HG02642 (cell line): ENCODE measurements at regions not wholly inside any gene's neighbourhood (a gene's known extent, or its start where the extent isn't known, plus 50 kb on each side); places are given as distances from the start of the nearest gene placed in this dataset.

Source experiments
- ATAC-seq: cut with Tn5 transposase; IDR thresholded peaks from one replicate; pipeline ENCODE4 v1.9.1; 2021; ENCODE audit warnings: mild to moderate bottlenecking; ENCODE audit not compliant: unreplicated experiment, poor library complexity

DNA sequence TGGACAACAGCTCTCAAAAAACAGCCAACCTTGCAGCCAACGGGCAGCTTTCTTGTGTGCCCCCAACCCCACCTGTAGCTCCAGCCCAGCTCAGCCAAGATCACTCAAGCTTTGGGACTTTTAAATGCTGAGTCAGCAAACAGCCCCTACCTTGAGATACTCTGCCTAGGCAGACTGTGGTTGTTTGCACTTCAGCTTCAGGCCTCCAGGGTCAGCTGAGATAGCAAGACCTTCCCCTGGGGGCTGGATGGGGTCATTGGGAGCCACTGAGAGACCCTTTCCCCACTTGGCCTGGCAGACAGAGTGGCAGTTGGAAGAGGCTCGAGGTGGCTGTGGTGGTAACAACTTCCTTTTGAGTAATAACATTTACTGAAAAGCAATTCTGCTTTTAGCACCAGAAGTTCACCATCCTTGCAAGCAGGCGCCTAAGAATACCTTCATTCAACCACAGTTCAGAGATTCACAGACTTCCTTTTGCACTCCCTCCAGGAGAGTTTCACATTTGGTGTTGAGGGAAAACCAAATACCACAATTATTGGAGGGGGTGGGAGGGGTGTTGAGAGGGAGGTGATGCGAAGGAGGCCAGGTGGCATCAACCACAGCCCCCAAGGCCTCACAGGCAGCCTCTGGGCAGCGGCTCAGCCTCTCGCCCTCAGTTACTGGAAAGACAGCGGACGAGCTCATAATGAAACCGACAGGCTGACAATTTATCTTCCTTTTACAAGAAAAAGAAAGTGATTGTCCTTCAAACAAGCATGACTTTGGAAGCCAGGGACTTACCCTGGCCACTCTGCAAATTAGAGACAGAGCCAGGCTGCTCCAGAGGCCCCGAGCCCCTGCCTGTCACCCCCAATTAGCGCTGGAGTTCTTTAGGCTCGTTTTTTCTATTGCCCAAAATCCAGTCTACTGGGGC, 148.1 kb downstream of the CEBPB start:
- peak; percentile 65 for ATAC-seq

DNA sequence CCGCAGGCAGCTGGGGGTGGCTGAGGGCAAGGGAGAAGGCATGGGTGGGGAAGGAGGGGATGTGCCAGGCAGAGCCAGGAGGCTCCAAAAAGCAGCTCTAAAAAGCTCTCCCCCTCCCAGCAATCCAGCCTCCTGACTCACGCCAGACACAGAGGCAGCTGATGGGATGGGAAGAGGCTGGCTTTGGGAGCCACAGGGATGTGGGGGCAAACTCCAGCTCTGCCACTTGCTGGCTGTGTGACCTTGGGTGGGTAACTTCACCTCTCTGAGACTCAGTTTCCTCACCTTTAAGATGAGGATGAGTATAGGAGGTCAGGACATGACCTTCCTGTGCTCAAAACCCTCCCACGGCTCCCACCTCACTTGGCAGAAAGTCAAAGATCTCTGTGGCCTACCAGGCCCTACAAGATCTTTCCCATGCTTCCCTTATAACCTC, 148.9 kb downstream of the CEBPB start:
- ATAC-seq: no peak

DNA sequence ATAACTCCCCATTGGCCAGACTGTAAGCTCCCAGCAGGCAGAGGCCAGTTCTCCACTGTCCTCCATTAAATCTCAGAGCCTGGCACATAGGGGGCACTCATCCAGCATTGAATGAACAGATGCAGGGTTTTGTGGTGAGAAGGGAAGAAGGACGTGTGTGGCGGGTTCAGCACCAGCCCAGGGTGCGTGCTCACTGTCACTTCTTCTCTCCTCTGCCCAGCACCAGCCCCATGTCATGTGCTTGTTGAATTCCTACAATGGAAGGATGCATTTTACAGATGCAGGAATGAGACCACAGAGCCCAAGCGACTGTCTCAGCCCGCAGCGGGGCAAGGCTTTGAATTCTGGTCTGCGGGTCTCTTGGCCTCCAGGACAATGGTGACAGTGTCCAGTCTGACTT, 149.9 kb downstream of the CEBPB start:
- ATAC-seq: no peak

DNA sequence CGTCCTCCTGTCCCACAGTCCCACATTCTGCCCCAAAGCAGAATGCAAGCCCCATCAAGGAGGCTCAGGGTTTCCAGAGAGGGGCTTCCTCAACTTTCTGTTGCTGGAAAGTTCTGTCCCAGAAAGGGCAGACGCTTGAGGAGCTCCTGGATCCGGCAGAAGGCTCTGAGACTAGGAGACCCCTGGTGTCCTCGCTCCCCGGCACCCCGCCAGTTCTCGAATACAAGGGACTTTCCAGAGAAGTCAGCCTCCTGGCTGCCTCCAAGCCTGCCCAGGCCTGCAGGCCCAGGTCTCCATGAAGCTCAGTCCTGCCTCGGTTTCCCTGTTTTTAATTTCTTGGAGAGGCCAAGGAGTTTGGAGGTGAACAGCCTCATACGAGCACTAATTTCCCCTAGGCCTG, 150.4 kb downstream of the CEBPB start:
- ATAC-seq: no peak

DNA sequence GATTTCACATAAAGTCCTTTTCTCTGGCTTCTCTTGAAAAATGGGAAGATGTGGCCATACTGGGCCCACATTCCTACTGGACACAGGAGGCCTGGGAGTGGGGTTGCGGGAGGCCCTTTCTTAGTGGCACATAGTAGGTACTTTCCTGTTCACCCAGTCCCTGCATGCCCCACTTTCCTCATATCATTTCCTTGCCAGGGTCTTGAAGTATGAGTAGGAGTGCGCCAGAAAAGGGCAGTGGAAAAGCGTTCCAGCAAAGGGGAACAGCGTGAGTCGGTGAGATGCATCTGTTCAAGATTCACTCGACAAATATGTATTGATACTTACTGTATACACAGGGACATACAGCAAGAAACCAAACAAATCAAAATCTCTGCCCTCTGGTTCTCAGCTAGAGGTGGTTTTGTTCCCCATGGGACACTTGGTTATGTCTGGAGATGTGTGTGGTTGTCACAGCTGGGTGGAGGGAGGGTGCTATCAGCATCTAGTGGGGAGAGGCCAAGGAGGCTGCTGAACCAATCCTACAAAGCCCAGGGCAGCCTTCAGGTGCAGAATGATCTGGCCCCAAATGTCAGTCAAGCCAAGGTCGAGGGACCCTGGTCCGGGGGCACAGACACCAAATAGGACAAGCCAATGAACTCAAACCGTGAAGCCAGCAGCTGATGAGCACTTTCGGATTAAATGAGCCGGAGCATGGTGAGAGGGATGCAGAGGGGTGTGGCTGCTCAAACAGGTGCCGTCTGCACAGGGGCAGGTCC, 151.4 kb downstream of the CEBPB start:
- no peak for ATAC-seq

DNA sequence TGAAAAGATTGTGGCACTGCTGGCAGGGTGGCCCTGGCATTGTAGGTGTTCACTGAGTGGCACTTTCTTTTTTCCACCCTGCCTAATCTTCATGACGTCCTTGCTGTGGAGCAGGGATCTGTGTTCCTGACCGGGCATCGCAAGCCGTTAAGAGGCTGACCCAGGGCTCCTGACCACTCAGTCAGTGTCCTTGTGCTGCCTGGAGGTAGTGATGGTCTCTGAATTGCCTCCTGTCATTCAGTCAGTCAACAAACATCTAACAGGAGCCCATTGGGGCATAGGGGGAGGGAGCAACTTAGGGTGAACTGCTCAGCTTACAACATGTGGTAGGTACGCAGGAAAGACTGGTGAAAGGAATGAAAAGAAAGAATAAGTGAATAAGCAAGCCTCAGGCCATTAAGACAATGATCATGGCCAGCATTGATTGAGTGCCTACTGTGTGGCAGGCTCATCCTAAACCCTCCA, 152.0 kb downstream of the CEBPB start:
- ATAC-seq: no peak

DNA sequence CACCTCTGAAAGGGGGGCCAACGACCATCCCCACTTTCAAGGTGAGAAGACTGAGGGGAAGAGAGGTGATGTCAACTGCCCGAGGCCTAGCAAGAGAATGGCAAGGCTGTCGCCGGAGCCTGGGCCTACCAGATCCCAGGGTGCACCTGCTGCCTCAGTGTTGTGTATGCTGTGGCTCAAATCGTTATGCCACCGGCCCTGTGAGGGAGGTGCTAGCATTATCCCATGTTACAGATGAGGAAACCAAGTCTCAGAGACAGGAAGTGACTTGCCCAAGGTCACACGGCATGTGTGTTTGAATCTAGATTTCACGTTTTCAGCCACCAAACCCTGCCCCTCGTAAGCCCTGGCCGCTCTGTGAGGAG, 152.5 kb downstream of the CEBPB start:
- ATAC-seq: no peak

DNA sequence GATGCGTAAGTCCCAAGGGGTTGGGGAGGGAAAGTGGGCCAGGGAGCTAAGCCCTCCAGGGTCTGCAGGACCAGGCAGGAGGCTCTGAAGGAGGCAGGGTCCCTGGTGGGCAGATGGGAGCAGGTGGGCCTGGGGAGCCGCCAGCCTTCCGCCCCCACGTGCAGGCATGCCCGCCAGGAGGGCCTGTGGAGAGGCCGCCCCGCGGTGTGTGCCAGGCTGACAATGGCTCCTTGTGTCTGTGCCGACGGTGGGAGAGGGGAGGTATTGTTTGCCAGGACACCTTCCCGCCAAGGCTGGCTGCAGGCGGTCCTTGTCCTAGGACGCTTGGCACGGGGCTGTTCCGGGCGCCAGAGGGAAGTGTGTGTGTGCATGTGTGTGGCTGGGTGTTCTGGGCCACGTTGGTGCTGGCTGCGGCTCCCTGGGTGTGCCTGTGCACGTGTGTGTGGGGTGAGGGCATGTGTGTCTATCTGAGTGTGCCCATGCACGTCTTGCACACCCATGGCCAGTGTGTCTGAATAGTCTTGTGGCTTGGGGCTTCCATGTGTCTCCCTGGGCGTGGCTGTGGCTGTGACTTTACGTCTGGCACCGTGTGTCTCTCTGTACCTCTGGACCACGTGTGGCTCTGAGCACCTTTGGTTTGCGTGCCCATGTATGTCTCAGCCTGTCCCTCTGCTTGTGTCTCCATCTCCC, 153.0 kb downstream of the CEBPB start:
- ATAC-seq: no peak

DNA sequence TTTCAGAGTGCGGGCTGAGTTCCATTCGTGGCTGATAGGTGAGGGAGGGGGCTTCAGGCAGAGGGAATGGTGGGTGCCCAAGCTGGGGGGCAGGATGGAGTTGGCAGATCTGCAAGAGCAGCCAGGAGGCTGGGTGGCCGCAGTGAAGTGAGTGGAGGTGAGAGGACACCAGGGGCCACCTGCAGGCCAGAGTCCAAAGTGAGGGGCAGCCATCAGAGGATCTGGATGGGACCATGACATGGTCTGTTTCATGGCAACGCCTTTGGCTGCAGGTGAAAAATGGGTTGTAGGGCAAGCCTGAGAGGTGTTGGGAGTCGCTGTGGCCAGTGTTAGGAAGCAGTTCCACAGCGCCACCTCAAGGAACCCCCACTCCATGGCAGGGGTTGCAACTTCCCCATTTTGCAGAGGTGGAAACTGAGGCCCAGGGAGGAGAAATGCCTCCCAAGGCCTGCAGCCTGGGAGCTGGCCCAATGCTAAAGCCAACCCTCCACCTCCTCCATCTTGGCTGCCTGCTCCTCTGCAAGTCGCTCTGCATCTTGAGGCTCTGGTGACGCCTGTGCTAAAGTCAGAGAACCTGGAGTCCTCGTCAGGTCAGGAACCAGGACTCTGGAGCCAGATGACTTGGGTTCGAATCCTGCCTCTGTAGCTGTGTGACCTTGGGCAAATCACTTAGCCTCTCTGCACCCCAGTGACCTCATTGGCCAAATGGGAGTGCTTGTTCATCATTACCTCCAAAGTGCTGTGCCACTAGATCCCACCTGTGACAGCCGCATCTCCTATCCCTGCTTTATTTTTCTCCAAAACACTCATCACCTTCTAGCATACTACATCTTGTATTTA, 153.8 kb downstream of the CEBPB start:
- ATAC-seq: no peak

DNA sequence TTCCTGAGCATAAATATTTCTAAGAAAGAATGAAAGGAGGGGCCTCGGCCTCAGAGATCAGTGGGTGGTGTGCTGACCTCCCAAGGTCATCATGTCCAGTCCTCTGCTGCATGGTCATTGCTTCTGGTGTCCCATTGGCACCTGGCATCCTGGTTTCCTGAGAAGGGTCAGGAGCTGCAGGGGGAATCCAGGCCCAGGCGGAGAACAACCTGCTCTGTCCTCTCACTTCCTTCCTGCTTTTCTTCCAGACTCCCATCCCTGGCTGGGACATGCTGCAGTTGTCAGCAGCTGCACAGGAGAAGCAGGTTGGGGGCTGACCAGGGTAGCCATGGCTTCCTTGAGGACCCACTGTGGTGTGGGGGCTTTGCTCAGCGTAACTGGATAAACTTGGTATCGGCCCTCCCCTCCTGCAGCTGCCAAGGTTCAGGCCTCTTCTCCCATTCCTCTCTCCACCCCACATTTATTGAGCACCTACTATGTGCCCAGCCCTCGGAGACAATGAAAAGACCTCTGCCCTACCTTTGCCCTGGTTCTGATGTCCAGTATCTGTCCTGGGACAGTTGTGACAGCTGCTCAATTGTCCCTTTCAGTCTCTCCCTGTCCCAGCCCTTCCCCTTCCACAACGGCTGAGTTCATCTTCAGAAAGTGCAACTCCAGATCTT, 155.2 kb downstream of the CEBPB start:
- no peak for ATAC-seq

DNA sequence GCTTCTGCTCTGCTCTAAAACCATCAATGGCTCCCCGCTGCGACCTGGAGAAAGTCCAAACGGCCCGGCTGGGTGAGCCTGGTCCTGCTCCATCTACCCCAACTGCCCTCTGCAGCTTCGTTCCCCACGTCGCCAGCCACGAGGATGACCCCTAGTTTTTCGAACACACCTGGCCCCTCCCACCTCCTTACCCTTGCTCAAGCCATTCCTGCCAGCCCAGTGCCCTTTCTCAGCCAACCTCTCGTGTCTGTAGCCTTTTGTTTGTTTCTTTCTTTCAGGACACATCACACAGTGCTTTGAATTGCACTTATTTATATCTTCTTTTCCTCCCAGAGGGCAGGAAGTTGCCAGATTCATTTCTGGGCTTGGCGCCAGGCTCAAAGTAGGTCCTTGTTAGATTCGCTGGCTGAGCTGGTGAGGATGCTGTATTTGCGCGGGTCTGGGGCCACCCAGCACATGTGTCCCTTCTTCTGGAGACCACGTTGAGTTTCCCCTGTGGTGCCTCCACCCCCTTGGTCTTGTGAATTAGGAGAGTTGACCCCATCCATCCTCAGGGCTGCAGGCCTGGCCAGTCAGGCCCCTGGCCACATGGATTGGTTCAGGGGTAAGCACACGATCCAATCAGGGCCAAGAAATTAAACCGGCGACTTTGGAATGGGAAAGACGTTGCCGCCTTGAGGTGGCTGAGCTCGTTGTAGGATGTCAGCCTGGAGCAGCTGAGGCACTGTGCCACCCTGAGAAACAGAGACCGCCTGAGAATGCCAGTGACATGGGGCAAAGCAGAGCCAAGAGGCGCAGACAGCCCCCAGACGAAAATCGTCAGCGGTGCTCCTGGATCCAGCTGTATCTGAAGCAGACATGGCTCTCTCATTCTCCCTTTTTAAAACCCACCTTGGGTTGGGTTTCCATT, 156.0 kb downstream of the CEBPB start:
- no peak for ATAC-seq

DNA sequence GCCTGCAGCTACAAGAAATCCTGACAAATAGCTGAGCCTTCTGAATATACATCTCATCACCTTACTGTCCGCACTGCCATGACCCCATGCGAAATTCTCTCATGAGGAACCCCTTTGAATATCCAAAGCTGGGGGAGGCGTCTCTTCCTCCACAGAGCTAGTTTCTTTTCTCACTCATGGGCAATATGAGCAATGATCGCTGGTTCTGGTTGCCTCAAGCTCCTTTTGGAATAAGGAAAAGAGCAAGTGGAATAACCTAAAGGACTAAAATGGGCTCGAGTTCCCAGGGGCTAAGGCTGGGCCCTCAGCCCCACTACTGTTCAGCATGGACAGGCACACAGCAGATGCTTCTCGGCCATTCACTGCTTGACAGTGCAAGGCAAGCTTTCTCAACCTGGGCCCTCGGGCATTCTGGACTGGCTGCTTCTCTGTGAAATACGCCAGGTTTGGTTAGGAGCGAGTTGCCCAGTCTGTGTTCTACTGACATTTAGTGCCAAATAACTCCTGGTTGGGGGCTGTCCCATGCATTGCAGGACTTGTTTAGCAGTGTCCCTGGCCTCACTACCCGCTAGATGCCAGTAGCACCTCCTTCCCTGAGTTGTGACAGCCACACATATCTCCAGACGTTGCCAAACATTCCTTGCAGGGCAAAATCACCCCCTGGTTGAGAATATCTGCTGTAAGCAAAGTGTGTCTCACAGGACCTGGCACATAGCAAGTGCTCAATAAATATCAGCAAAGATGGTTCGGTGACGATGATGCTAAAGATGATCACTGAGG, 156.8 kb downstream of the CEBPB start:
- ATAC-seq: no peak

DNA sequence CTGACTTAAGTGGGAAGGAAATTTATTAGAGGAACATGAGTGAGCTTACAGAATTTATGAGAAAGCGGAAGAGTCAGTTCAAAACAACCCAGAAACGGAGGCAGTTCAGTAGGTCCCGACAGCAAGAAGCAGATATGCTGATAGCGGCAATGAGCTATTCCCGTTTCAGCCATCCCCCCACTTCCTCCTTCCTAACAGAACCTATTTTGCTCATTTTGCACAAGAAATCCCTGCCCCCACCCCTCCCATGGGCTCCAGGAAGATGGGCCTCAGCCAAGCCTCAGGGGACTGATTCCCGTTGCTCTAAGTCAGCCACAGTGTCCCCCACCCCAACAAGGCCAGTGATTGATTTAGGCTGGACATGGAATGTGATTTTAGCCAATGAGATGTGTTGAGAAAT, 157.5 kb downstream of the CEBPB start:
- no peak for ATAC-seq

DNA sequence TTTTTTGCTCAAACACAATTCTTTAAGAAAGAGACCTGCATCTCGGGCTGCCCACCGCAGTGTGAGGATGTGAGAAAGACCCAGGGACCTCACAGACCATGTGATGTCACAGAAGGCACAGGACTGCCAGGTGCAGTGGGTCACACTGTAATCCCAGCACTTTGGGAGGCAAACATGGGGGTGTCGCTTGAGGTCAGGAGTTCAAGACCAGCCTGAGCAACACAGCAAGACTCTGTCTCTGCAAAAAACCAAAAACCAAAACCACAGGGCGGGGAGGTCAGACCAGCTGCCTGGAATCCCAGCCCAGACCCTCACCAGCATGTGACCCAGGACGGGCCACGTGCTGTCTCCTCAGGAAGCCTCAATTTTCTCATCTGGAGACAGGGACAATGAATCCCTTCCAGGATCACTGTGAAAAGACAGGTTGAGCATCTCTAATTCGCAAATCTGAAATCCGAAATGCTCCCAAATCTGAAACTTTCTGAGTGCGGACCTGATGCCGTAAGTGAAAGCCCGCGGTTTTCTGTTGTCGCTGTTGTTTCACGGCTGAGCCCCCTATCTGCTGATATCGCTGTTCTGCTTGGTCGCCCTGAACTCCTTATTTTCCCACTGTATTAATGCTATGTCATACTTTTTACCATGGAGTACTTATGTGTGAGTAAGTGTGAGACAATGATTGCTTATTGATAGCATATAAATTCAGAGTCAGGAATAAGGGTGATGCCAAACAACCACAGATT, 159.5 kb upstream of the PTPN1 start:
- ATAC-seq: no peak

DNA sequence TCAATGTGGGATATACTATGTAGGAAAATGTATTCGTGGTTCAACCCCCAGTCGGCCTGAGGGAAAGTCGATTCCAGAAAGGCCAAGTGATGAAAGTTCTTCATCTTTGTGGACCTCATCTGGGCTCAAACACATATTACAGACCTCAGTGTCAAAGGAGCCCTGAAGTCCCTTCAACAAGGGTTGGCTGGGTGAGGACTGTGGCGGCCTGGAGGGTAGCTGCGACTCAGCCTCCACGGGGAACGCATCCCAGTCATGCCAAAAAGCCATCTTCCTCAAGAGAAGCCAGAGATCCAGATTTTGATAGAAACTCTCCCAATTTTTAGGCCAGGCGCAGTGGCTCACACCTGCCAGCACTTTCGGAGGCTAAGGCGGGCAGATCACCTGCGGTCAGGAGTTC, 158.6 kb upstream of the PTPN1 start:
- ATAC-seq: no peak

DNA sequence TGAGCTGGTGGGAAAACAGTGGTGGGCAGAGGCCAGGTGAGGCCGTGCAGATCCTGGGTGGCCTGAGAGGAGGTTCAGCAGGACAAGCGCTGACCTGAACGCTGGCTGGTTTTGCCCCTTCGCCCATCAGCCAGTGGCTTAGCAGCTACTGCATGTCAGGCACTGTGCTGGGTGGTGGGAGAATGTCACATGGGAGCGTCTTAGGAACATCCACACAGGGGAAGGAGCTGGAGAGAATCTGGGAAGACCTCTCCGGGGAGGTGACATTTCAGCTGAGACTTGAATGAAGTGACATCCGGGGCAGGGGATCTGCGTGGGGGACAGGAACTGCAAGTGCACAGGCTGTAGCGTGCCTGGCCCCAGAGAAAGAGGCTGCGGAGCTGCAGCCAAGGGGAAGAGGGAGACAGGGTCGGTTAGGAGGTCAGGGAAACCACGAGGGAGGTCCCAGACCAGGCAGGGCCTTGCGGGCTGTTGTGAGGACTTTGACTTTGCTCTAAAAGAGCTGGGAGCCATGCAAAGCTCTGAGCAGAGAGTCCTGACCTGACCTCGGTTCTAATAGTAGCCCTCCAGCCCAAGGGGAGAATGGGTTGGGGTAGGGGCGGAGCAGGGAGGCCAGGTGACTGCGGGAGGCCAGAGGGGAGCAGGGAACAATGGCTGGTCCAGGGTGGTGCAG, 156.8 kb upstream of the PTPN1 start:
- no peak for ATAC-seq
